HG03571 (cell line): ENCODE measurements at regions not wholly inside any gene's neighbourhood (a gene's known extent, or its start where the extent isn't known, plus 50 kb on each side); places are given as distances from the start of the nearest gene placed in this dataset.
"Not testable (repeated sequence)": the region's sequence is repeated elsewhere in the genome, so short reads cannot be mapped to it uniquely, and the experiment has no call there.

Experiments used
- ATAC-seq: cut with Tn5 transposase; IDR thresholded peaks from one replicate; pipeline ENCODE4 v1.9.1; 2021; ENCODE audit not compliant: unreplicated experiment

DNA sequence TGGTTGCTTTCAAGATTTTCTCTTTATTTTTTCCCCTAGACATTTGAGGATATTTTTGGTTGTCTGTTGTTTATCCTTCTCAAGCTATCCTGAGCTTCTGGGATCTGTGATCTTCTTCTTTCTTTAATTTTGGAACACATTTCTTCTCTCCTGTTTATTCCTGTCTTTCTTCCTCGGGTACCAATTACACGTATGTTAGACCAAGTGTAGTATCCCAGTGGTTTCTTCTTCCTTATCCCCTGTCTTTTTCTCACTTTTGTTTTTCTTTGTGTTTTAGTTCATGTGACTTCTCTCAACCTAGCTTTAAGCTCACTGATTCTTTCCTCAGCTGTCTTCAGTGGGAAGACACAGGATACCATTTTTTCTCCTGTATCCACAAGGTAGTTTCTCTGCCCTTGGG lies 120.0 kb downstream of the GALR1 start:
- ATAC-seq = no peak

DNA sequence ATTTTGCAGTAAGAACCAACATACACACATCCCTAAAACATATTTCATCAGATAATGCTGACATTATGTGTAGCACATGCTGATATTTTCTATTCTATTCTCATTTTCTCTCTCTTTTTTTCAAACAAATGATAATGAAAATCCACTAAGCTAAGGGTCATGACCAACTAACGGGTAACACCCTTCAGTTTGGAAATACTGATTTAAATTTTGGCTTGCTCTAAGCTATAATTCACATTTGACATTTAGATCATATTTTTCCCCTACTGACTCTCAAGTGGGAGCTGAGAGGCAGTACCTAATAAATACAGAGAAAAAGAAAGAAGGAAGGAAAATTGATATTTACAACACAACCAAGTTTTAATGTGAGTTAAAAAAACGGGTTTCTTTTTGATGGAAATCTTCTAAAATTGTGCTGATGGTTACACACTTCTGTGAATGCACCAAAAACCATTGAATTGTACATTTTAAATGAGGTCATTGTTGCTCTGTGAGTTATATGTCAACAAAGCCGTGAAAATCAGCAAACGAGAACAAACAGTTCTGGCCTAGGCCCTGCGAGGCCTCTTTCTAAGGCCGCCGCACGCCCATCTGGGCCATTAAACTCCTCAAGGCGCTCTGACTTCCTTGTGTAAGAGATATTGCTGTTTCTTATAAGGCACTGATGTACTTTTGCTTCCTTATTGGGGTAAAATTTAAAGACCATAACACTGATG lies 124.2 kb downstream of the GALR1 start:
- ATAC-seq = no peak

DNA sequence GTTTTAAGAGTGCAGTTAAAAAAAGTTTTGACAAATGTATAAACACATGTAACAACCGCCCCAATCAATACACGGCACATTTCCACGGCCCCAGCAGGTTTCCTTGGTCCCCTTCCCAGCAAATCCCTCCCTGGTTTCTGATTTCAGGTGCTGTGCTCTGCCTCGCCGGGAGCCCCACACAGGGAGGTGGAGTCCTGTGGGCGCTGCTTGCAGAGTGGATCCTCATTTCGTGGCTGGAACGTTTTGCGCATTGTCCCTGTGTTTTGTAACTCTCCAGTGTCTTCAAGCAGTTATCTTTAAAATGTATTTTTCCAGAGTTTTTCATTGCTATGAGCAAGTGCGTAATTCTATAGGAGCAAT lies 124.8 kb downstream of the GALR1 start:
- no peak for ATAC-seq

DNA sequence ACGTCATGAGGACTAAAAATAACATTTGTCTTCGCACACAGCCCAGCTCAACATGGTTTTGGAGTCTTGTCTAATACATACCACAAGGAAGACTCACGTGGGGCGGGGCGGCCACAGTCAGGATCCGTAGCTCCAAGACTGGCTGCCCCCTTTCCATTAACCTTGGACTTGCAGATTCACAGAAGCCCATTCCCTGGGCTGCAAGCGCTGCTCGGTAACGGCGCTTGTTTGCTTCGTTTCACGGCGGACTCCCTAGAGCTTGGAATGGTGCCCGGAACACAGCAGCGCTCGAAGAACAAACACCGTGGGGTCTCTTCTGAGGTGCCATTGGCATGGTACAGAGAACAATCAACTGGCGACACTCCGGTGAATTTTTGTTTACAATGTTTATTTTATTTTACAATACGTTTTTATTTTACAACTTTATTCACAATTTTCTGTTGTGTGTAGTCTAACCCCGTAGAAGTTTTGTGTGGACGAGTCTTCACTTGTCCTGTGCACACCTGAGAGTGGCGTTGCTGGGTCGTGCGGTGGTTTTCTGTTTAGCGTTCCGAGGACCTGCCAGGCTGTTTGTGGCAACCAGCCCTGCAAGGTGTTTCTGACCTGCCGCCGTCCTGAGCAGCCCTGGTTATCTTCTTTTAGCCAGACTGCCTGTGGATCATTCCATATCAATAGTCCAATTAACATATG lies 126.5 kb downstream of the GALR1 start:
- no peak for ATAC-seq

DNA sequence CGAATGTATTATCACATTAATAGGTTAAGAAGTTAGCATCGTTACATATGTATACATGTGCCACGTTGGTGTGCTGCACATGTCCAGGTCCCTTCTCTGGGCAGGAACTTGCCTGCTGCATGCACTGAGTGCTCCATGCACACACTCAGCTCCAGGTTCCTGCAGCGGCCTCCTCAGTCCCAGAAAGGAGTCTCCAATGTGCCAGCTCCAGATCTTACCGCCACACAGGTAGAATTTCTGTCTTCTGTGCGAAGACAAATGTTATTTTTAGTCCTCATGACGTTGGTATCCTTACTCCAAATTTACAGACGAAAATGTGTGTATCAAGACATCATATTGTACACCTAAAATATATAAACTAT lies 127.1 kb downstream of the GALR1 start:
- no peak for ATAC-seq

DNA sequence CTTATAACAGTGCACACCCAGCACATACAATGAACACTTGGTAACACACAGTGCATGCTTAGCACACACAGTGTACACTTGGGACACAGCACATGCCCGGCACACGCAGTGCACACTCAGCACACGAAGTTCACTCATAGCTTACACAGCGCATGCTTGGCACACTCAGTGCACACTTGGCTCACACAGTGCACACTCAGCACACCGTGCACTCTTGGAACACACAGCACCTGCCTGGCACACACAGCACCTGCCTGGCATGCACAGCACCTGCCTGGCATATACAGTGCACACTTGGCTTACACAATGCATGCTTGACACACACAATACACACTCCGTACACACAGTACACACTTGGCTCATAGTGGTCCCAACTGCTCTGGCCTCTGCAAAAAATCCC lies 128.2 kb downstream of the GALR1 start:
- no peak for ATAC-seq

DNA sequence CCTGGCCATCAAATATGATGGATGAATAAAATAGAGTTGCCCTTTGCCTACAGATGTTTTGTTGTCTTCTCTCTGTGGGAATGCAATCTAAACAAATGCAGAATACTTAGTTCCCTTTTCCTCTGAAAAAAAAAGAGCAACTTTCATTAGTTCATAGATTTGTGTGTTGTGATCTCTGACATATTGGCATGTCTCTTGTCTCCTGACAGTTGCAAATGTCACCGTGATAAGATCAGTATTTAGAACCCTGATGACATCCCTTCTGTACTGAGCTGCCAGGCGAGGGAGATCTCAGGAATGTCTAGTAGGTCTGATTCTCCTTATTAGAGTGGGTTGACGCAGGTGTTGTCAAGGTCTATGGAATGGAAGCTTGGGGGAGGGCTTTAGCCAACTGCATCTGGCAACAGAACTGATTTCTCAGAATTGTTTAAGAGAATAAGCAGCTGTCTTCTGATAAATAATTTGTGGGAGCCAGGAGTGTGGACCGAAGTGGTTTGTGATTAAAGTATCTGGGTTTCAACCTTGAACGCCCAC lies 130.4 kb downstream of the GALR1 start:
- no peak for ATAC-seq

DNA sequence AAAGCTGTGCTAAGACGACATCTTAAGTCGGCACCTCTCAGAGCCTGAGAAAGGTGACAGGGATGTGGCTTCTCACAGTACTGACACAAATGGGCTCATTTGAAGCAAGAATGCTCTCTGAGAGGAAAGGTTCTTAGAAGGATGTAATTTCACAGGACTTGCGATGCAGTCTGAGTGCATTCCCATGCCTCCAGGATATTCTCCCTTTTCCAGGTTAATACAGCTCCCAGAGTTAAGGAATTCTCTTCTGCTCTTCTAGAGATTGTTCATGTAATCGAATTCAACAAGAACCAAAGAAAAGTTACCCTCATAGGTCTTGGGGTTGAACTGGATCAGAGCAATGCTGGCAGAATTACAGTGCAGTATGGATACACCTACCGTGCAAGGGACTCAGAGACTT lies 131.0 kb downstream of the GALR1 start:
- no peak for ATAC-seq

DNA sequence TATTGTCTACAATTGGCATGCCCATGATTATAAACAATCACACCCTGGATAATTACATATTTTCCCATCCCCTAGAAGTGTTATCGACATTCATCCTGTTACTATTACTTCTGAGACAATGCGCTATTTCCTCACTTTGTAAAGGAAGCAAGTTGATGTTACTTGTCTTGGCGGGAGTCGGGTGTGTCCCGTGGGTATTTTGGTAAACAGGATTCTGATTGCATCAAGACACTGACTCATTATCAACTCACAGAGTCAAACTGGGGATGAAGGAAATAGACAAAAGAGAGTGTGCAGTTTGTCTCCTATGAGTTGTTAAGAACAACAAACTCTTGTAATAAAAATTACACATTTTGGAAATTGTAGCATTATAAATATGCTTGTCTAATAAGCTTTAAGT lies 142.7 kb downstream of the GALR1 start:
- ATAC-seq = no peak

DNA sequence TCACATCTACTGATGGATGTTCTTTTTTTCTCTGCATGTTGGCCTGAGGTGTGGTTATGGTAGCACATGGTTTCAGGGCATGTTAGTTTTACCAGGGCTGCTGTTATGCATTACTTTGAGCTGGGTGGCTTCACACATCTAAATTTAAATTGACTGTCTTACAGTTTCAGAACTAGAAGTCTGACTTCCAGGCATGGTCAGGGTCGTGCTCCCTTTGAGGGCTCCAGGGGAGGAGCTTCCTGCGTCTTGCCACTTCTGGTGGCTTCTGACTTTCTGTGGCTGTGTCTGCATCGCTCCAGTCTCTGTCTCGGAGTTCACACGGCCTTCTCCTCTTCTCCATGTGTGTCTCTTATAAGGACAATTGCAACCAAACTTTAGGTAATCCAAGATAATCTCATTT lies 143.9 kb downstream of the GALR1 start:
- no peak for ATAC-seq

DNA sequence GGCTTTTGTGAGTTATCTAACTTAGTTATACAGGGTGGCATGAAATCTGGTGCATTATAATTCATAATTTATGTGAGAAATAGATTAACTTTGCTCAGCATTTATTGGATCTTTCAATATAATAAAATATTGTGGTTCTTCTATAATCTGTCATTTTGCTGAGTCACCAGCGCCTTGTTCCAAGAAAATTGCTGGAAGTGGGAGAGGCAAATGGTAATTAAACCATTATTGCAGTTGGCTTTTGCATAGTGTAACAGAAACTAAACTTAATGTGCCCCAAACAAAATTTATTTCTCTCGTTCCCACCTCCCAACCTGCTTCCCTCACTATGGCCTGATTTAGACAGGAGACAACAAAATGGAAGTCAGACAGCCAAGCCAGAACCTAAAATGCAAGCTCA lies 146.3 kb downstream of the GALR1 start:
- ATAC-seq = no peak

DNA sequence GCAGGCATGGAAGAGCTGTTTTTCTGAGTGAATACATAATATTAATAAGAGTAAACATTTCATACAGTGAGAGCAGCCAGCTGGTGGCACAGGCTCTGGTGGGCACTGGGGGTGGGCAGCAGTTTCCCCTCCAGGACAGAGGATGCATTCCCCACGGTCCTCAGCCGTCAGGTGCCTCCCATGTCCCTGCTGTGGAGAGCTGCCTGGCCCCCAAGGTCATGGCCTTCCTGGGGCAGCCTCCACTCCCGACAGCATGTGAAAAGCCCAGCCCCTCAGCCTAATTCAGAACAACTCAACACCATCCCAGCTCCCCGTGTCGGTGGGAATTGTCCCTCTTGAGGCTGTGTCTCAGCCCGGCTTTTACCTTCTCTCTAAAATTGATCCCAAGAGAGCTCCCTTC lies 147.4 kb downstream of the GALR1 start:
- ATAC-seq = no peak

DNA sequence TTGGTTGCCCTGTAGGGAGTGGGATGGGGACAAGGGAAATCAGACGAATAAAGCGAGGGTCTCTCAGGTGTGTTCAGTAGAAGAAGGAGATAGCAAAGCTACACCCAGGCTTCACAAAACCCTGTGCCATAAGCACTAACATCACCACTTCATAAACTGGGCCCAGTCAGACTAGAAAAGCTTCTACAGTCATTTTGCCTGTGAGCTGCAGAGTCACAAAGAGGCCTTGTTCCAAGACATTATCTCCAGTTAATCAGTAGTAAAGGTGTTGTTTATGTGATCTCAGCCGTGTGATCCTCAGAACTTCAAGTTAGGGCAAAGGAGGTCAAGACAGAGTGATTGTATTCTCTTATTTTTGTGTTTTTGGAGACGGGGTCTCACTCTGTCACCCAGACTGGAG lies 148.0 kb downstream of the GALR1 start:
- ATAC-seq = no peak

DNA sequence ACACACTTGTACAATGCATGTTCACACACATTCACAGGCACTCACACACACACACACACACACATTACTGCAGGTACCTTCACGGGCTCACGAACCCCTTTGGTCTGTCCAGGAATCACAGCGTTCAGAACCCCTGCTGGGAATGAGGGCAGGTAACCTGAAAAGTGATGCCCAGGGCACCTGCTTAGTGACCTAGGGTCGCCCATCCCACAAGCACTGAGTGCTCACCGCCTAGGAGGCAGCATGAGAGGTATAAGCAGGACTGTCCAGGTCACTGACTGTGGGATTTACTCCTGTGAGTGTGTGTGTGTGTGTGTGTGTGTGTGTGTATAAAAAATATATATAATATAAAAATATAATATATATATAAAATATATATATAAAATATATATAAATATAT lies 150.9 kb downstream of the GALR1 start:
- no peak for ATAC-seq

DNA sequence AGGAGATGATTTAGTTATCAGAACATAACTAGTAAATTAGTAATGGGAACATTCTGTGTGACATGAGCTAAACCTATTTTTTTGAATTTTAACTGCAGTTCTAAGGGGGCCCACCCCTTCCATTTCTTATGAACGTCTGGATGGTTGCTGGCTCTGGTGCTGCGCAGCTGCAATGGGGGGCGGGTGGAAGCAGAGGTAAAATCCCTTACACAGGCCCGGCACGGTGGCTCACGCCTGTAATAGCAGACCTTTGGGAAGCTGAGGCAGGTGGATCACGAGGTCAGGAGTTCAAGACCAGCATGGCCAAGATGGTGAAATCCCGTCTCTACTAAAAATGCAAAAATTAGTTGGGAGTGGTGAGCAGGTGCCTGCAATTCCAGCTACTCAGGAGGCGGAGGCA lies 151.5 kb downstream of the GALR1 start:
- no peak for ATAC-seq

DNA sequence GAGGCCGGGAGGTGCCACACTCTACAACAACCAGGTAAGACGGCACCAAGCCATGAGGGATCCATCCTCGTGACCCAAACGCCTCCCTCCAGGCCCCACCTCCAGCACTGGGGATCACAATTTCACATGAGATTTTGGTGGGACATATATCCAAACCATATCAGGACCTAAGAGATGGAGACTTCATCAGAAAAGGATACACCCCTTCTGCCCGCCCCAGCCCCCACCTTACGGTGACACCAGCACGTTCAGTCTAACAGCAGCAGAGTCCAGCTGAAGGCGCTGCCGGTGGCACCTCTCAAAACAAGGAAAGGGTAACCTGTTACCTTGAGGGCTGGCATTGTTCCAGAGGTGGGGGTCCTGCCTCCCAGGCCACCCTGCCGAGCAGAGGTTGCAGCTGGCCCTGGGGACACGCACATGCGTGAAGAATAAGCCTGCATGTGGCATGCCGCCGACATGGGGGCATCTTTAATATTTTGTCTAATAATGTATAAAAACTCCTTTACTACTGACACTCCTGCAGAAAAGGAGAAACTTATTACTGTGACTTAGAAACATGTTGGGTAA lies 154.4 kb downstream of the GALR1 start:
- ATAC-seq = no peak

DNA sequence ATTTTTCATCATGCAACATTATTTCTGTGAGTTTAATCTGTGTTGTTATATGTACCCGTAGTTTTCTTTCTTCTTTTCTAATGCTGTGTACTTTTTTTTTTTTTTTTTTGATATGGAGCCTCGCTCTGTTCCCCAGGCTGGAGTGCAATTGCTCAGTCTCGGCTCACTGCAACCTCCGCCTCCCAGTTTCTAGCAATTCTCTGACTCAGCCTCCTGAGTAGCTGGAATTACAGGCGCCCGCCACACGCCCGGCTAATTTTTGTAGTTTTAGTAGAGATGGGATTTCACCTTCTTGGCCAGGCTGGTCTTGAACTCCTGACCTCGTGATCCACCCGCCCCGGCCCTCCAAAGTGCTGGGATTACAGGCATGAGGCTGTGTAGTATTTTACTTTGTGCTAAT lies 155.4 kb downstream of the GALR1 start:
- ATAC-seq = no peak

DNA sequence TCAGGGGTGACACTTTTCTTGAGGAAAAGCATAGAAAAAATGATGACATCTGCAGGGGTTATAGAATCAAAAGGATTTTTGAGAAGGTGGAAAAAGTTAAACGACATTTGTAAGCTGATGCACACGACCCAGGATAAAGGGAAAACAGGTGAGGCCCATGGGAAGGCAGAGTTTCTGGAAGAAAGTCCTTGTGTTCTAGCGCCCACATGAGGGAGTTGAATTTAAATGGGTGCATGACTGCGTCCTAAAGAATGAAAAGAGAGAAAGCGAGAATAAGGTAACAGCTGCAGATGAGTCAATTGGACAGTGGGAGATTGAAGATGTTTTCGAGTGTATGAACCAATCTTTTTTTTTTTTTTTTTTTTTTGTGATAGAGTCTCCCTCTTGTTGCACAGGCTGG lies 158.1 kb downstream of the GALR1 start:
- no peak for ATAC-seq

DNA sequence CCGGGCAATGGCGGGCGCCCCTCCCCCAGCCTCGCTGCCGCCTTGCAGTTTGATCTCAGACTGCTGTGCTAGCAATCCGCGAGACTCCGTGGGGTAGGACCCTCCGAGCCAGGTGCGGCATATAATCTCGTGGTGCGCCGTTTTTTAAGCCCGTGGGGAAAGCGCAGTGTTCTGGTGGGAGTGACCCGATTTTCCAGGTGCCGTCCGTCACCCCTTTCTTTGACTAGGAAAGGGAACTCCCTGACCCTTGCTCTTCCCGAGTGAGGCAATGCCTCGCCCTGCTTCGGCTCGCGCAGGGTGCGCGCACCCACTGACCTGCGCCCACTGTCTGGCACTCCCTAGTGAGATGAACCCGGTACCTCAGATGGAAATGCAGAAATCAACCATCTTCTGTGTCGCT lies 171.9 kb downstream of the GALR1 start:
- not testable (repeated sequence) for ATAC-seq

DNA sequence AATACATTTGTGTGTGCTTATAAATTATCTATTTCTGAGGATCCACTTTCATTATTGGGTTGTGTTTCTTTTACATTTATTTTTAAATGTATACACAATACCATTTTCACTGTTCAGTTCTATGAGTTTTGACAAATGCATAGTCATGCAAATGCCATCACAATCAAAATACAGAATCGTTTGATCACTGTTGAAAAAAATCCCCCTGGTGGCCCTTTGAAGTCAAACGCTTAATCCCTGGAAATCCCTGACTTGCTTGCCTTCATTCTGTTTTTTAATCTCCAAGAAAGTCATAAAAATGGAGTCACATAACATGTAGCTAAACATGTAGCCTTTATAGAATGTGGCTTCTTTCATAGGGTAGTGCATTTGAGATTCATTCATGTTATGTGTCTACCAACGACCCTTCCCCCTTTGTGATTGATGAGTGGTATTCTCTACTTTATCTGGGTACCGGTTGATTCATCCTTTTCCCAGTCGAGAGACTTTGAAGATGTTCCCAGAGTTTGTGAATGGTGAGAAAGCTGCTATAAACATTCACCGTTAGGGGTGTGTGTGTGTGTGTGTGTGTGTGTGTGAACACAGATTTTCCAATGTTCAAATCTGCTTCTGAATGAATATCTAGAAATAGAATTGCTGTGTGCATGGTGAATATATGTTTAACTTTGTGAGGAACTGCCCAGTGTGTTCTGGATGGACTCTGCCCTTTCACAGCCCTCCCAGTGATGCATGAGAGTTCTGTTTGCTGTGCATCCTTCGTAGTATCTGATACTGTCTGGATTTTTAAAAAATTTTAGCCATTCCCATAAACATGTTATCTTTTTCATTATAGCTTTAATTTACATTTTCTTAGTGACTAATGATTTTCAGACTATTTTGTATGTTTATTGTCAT lies 173.6 kb downstream of the GALR1 start:
- ATAC-seq = no peak

DNA sequence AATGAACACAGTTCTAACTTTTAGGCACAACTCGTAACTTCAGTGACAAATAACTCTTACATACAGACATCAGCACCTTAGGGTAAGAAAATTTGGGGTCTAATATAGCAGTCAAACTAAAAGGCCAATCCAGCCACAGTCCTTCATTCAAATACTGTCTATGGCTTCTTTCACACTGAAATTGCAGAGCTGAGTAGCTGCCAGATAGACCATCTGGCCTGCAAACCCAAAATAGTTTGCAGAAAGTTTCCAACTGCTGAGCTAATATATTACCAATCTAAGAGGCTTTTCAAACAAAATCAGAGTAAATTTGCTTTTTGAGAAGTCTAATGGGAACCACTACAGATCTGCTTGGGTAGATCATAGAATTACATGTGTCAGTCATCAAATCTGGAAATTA lies 183.4 kb downstream of the GALR1 start:
- ATAC-seq = no peak

DNA sequence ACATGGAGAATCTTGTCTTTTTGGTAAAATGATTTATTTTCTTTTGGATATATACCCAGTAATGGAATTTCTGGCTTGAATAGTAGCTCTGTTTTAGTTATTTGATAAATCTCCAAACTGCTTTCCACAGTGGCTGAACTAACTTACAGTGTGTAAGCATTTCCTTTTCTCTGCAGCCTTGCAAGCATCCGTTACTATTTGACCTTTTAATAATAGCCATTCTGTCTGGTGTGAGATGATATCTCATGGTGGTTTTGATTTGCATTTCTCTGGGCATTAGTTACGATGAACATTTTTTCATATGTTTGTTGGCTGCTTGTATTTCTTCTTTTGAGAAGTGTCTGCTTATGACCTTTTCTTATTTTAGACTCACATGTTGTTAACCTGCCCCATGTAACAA lies 190.2 kb downstream of the GALR1 start:
- ATAC-seq = no peak
